A673 (cell line): ENCODE measurements at regions not wholly inside any gene's neighbourhood (a gene's known extent, or its start where the extent isn't known, plus 50 kb on each side); places are given as distances from the start of the nearest gene placed in this dataset.

ENCODE experiments used
- BruUV-seq: library from RNA; stranded (reverse); fragments of 400-500 nt; replicated peaks from 2 replicates; lab custom pipeline; 2021; lab: Mats Ljungman, UMichigan
- CTCF ChIA-PET: fragments of 300-600 bp; sonication (Branson Sonifier 250); formaldehyde crosslinking; loops from one replicate; lab custom pipeline; 2022; ENCODE audit warnings: antibody characterized with exemption; lab: Charles Lee
- POLR2A ChIA-PET: fragments of 300-600 bp; sonication (Branson Sonifier 250); formaldehyde crosslinking; loops from one replicate; lab custom pipeline; 2022; ENCODE audit warnings: antibody characterized with exemption; ENCODE audit not compliant: low non-redundant PET; lab: Charles Lee
- DNase-seq: peaks from one replicate; pipeline ENCODE4 v3.0.0-alpha.2; 2015; ENCODE audit warnings: low spot score
- H3K27ac ChIP-seq: fragments of 200-600 bp; sonication (generic); 2 replicates; pipeline ENCODE4 v1.5.1; 2016; ENCODE audit warnings: mixed run types, low read depth, mild to moderate bottlenecking, mixed read lengths, antibody characterized with exemption, low read length; ENCODE audit not compliant: poor library complexity, severe bottlenecking
- H3K27me3 ChIP-seq: fragments of 200-600 bp; sonication (generic); replicated peaks from 2 replicates; pipeline ENCODE4 v1.6.1; 2017; ENCODE audit warnings: mixed run types, low read depth, mild to moderate bottlenecking, mixed read lengths, antibody characterized with exemption, low read length; ENCODE audit not compliant: insufficient read depth, poor library complexity
- H3K36me3 ChIP-seq: fragments of 200-600 bp; sonication (generic); 2 replicates; pipeline ENCODE4 v1.6.1; 2016; ENCODE audit warnings: mixed run types, mild to moderate bottlenecking, mixed read lengths, antibody characterized with exemption, low read length; ENCODE audit not compliant: insufficient read depth, poor library complexity, severe bottlenecking
- H3K4me1 ChIP-seq: fragments of 200-600 bp; sonication (generic); 2 replicates; pipeline ENCODE4 v1.6.1; 2017; ENCODE audit warnings: mixed run types, mild to moderate bottlenecking, mixed read lengths, antibody characterized with exemption, low read length; ENCODE audit not compliant: insufficient read depth, poor library complexity, severe bottlenecking
- H3K4me3 ChIP-seq: fragments of 200-600 bp; sonication (generic); 2 replicates; pipeline ENCODE4 v1.5.1; 2016; ENCODE audit warnings: low read depth, mixed run types, mild to moderate bottlenecking, mixed read lengths, low read length; ENCODE audit not compliant: poor library complexity, severe bottlenecking
- H3K9me3 ChIP-seq: fragments of 200-600 bp; sonication (generic); 2 replicates; pipeline ENCODE4 v1.6.1; 2016; ENCODE audit warnings: mixed run types, low read depth, mild to moderate bottlenecking, mixed read lengths, antibody characterized with exemption, low read length; ENCODE audit not compliant: poor library complexity, severe bottlenecking
- EZH2 ChIP-seq: fragments of 200-600 bp; sonication (generic); IDR thresholded peaks from 2 replicates; pipeline ENCODE4 v1.6.1; 2017; ENCODE audit warnings: borderline replicate concordance, low read depth, mild to moderate bottlenecking, mixed read lengths, antibody characterized with exemption, low read length; ENCODE audit not compliant: poor library complexity, severe bottlenecking
- intact Hi-C: fragments of 100-400 bp; cut with micrococcal nuclease; formaldehyde crosslinking; loops from one replicate; pipeline ENCODE4 v1.10.0; 2022; ENCODE audit not compliant: unreplicated experiment
- TF ChIP-seq, protein P1 (sequence below): fragments of 300-800, 200-600 bp; sonication (generic); conservative IDR thresholded peaks from 2 replicates; pipeline ENCODE4 v1.5.1; 2017; ENCODE audit warnings: low read depth, mild to moderate bottlenecking, antibody characterized with exemption, low read length, moderate library complexity, mixed read lengths

DNA sequence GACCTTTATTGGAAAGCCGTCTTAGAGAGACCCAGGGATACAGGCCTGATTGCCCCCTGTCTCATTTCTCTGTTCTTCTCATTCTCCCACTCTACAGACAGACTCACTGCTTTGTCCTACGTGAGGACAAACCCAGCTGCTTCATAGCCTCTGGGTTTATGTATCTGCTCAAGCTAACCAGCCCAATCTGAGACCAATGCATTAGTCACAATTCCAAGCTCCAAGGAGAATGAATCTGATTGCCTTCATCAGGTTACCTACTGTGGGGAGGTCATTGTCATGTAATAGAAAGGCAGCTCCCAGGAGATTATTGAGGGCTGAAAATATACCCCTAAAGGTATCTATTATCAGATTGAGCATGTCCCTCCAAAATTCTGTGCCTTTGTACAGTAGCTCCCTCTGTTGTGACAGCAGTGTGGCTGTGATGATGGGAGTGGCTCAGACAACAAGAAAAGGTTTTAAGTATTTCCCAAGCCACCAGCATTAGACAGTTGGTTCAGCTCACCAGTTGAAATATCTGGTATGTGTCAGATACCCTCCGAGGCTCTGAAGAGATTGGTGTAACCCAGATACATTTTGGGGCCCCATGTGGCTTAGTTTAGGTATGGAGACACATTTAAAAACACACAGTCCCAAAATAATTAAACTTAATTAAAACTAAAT is 123.1 kb upstream of the EEPD1 start:
- intact Hi-C loops, result no loop called here
- TF ChIP-seq, protein P1, sequence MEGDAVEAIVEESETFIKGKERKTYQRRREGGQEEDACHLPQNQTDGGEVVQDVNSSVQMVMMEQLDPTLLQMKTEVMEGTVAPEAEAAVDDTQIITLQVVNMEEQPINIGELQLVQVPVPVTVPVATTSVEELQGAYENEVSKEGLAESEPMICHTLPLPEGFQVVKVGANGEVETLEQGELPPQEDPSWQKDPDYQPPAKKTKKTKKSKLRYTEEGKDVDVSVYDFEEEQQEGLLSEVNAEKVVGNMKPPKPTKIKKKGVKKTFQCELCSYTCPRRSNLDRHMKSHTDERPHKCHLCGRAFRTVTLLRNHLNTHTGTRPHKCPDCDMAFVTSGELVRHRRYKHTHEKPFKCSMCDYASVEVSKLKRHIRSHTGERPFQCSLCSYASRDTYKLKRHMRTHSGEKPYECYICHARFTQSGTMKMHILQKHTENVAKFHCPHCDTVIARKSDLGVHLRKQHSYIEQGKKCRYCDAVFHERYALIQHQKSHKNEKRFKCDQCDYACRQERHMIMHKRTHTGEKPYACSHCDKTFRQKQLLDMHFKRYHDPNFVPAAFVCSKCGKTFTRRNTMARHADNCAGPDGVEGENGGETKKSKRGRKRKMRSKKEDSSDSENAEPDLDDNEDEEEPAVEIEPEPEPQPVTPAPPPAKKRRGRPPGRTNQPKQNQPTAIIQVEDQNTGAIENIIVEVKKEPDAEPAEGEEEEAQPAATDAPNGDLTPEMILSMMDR, result no peak
- TF ChIP-seq EZH2, result no peak
- Histone ChIP-seq H3K4me1 (no peaks in the 10 kb centered on the region), H3K27ac (no peak overlapping the region), H3K27me3 (peaks cover 5% of the 10 kb centered on the region), H3K4me3 (no peak overlapping the region), H3K36me3 (no peaks in the 10 kb centered on the region), H3K9me3 (no peaks in the 10 kb centered on the region)
- POLR2A ChIA-PET, result no interaction called here
- no TSS peak for BruUV-seq
- DNase-seq, result no peak
- CTCF ChIA-PET, result interaction anchor here (0.6 kb wide), 1 partner anchor 13 kb away, joined by 10 read pairs; no protein-coding TSS in a partner anchor

DNA sequence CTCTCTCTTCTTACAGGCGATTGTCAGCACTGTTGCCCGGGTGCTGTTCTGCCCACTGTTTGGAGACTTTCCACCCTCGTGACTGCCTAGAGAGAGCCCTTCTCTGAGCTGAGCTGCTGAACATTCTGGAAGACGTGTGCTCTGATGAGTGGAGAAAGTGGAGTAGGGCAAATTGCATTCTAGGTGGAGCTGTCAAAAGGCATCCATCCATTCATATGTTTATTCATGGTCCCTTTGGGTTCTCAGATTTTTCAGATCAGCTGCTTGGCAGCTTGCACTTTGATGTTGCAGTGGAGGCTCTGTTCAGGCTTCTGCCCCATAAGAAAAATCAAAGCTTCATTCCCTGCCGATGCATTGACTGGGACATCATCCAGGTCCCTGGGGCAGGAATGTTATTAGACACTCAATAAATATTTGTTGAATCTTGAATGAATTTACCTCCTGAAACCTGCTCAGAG is 120.7 kb upstream of the EEPD1 start:
- no peaks in the 10 kb centered on the region for H3K36me3 ChIP-seq
- DNase-seq, result no peak
- H3K9me3 ChIP-seq, result no peaks in the 10 kb centered on the region
- intact Hi-C loops, result no loop called here
- no TSS peak for BruUV-seq
- TF ChIP-seq EZH2, result no peak
- TF ChIP-seq, protein P1, result no peak
- H3K27ac ChIP-seq, result no peak overlapping the region
- no peaks in the 10 kb centered on the region for H3K4me1 ChIP-seq
- ChIA-PET POLR2A (no interaction called here), CTCF (no interaction called here)
- no peak overlapping the region for H3K4me3 ChIP-seq
- H3K27me3 ChIP-seq, result peaks cover 4% of the 10 kb centered on the region

DNA sequence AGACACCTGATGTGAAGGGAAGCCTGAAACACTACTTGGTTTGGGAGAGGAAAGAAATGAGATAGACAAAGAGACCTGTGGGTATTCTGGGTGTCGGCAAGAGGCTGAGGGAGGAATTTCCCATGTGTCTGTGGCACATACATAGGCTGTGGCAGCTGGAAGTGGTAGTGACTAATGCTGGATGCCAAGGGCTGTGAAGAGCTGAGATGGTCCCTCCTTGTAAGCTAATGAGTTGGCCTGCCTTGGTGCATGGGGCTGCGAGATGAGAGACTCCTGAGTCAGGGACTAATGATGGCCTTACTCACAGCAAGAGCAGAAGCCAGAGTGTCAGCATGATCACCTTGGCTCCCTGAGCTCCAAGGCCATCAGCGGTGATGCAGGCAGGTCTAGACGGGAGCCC is 119.0 kb upstream of the EEPD1 start:
- Histone ChIP-seq H3K4me3 (no peak overlapping the region), H3K9me3 (no peaks in the 10 kb centered on the region), H3K36me3 (no peaks in the 10 kb centered on the region), H3K27ac (no peak overlapping the region), H3K27me3 (peaks cover 4% of the 10 kb centered on the region), H3K4me1 (no peaks in the 10 kb centered on the region)
- CTCF ChIA-PET, result interaction anchor here (0.6 to 0.7 kb wide), 2 partner anchors 34 to 54 kb away, joined by 3 read pairs; no protein-coding TSS in a partner anchor
- POLR2A ChIA-PET, result no interaction called here
- DNase-seq, result no peak
- intact Hi-C loops, result no loop called here
- BruUV-seq, result no TSS peak
- no peak for TF ChIP-seq EZH2
- TF ChIP-seq, protein P1, result no peak
